Mammary epithelial cell (primary cell): ENCODE measurements at regions not wholly inside any gene's neighbourhood (a gene's known extent, or its start where the extent isn't known, plus 50 kb on each side); places are given as distances from the start of the nearest gene placed in this dataset.

Experiments
- CTCF ChIP-seq, 2 donors: IDR thresholded peaks in 1 of 2; conservative IDR thresholded peaks in 1 of 2; 2 replicates each; pipeline ENCODE4 v1.5.1; 2011 to 2012; ENCODE audit warnings: inconsistent platforms in 2 of 2, low read length in 2 of 2, mild to moderate bottlenecking in 2 of 2, control low read depth in 1 of 2, low read depth in 1 of 2; ENCODE audit not compliant: insufficient read depth in 1 of 2; ENCODE audit errors: extremely low read depth in 1 of 2
- EZH2 ChIP-seq: IDR thresholded peaks from 2 replicates; pipeline ENCODE4 v1.6.1; 2012; ENCODE audit warnings: low read length, inconsistent platforms, borderline replicate concordance

GRCh38 chr18:2281086-2281485 is 290.2 kb downstream of the METTL4 start:
- TF ChIP-seq CTCF (conservative IDR thresholded peaks at IDR 0.05 in 1 of 2, IDR thresholded peaks at IDR 0.05 in 1 of 2; ENCODE audit: extremely low read depth in 1 of 2, insufficient read depth in 1 of 2, low read depth in 1 of 2, low read length in 2 of 2) (no peak), EZH2 (no peak)
